H1 (cell line): ENCODE measurements at regions not wholly inside any gene's neighbourhood (a gene's known extent, or its start where the extent isn't known, plus 50 kb on each side); places are given as distances from the start of the nearest gene placed in this dataset.

Experiments used
- CTCF ChIP-seq, 3 experiments: IDR thresholded peaks; 1 replicate in 2 of 3; 2 replicates in 1 of 3; pipeline versions ENCODE4 v1.5.1 to v1.6.1; 2011; ENCODE audit warnings: low read length in 3 of 3, mild to moderate bottlenecking in 3 of 3, inconsistent platforms in 2 of 3, low read depth in 1 of 3, moderate library complexity in 1 of 3; ENCODE audit not compliant: insufficient read depth in 1 of 3; ENCODE audit errors: control extremely low read depth in 1 of 3
- MAX ChIP-seq: IDR thresholded peaks from 2 replicates; pipeline ENCODE4 v1.6.1; 2012; ENCODE audit warnings: inconsistent platforms
- SIN3A ChIP-seq, 2 experiments: IDR thresholded peaks in 1 of 2; conservative IDR thresholded peaks in 1 of 2; 2 replicates each; pipeline ENCODE4 v1.6.1; 2011 to 2012; ENCODE audit warnings: low read length in 2 of 2, improper control_type of control experiment in 1 of 2, low read depth in 1 of 2, mild to moderate bottlenecking in 1 of 2

- no peak for TF ChIP-seq MAX
- no peak for TF ChIP-seq SIN3A (conservative IDR thresholded peaks at IDR 0.05 in 1 of 2, IDR thresholded peaks at IDR 0.05 in 1 of 2; ENCODE audit: low read depth in 1 of 2, low read length in 2 of 2)
- TF ChIP-seq CTCF (IDR thresholded peaks at IDR 0.05; ENCODE audit: control extremely low read depth in 1 of 3, insufficient read depth in 1 of 3, low read depth in 1 of 3, low read length in 3 of 3), result no peak
These were observed 154.0 kb downstream of the PRL start for GRCh38 chr6:22142856-22143255.
